GM23248 (cell line): ENCODE measurements at regions not wholly inside any gene's neighbourhood (a gene's known extent, or its start where the extent isn't known, plus 50 kb on each side); places are given as distances from the start of the nearest gene placed in this dataset.

Experiments
- DNase-seq: peaks from one replicate; pipeline ENCODE4 v3.0.0-alpha.2; 2015
- H2AFZ ChIP-seq: fragments of 200-600 bp; sonication (generic); 2 replicates; pipeline ENCODE4 v1.6.1; 2016; ENCODE audit warnings: antibody characterized with exemption
- H3F3A ChIP-seq: fragments of 200-600 bp; sonication (generic); 2 replicates; pipeline ENCODE4 v1.6.1; 2016; ENCODE audit warnings: mild to moderate bottlenecking, antibody characterized with exemption, mixed run types; ENCODE audit not compliant: insufficient read depth
- H3K27ac ChIP-seq: fragments of 200-600 bp; sonication (generic); 2 replicates; pipeline ENCODE4 v1.5.1; 2016; ENCODE audit warnings: mild to moderate bottlenecking
- H3K27me3 ChIP-seq: fragments of 200-600 bp; sonication (generic); replicated peaks from 2 replicates; pipeline ENCODE4 v1.6.1; 2016; ENCODE audit warnings: mild to moderate bottlenecking; ENCODE audit not compliant: insufficient read depth
- H3K36me3 ChIP-seq: fragments of 200-600 bp; sonication (generic); 2 replicates; pipeline ENCODE4 v1.6.1; 2016; ENCODE audit warnings: low read depth, mild to moderate bottlenecking
- H3K4me1 ChIP-seq: fragments of 200-600 bp; sonication (generic); 2 replicates; pipeline ENCODE4 v1.6.1; 2016; ENCODE audit warnings: mild to moderate bottlenecking; ENCODE audit not compliant: insufficient read depth
- H3K4me2 ChIP-seq: fragments of 200-600 bp; sonication (generic); one replicate; pipeline ENCODE4 v1.6.1; 2016; ENCODE audit warnings: mild to moderate bottlenecking; ENCODE audit not compliant: unreplicated experiment
- H3K4me3 ChIP-seq: fragments of 200-600 bp; sonication (generic); 2 replicates; pipeline ENCODE4 v1.5.1; 2016; ENCODE audit warnings: mild to moderate bottlenecking
- H3K79me2 ChIP-seq: fragments of 200-600 bp; sonication (generic); 2 replicates; pipeline ENCODE4 v1.6.1; 2016; ENCODE audit warnings: mild to moderate bottlenecking; ENCODE audit not compliant: insufficient read depth
- H3K9ac ChIP-seq: fragments of 200-600 bp; sonication (generic); 2 replicates; pipeline ENCODE4 v1.6.1; 2016; ENCODE audit warnings: mild to moderate bottlenecking
- H3K9me2 ChIP-seq: fragments of 200-600 bp; sonication (generic); 2 replicates; pipeline ENCODE4 v1.6.1; 2016; ENCODE audit warnings: mixed run types, mild to moderate bottlenecking, moderate library complexity; ENCODE audit not compliant: insufficient read depth
- H3K9me3 ChIP-seq: fragments of 200-600 bp; sonication (generic); one replicate; pipeline ENCODE4 v1.6.1; 2017; ENCODE audit warnings: low read depth
- H4K20me1 ChIP-seq: fragments of 200-600 bp; sonication (generic); 2 replicates; pipeline ENCODE4 v1.6.0; 2016; ENCODE audit not compliant: insufficient read depth
- EZH2 ChIP-seq: fragments of 200-600 bp; sonication (generic); IDR thresholded peaks from 2 replicates; pipeline ENCODE4 v1.6.1; 2018; ENCODE audit warnings: antibody characterized with exemption, mild to moderate bottlenecking; ENCODE audit not compliant: insufficient read depth, poor library complexity, severe bottlenecking
- EZH2phosphoT487 ChIP-seq: fragments of 200-600 bp; sonication (generic); IDR thresholded peaks from 2 replicates; pipeline ENCODE4 v1.6.1; 2018; ENCODE audit warnings: antibody characterized with exemption, moderate library complexity, mild to moderate bottlenecking, low read depth; ENCODE audit not compliant: insufficient read depth
- WGBS, 2 experiments: methylation state at CpG; one replicate each; pipeline ENCODE4 v1.1.6; 2015 to 2017; ENCODE audit warnings: low lambda C conversion rate in 2 of 2, low coverage in 1 of 2; ENCODE audit errors: missing lambda C conversion rate in 2 of 2; 5-methylcytosine and 5-hydroxymethylcytosine counted together
- in situ Hi-C: fragments of 300-500 bp; cut with MboI; formaldehyde crosslinking; loops from 2 replicates; pipeline ENCODE4 v1.15.0; 2020

GRCh38 chr1:30507401-30508174, 215.8 kb downstream of the MATN1 start:
- H3K27me3 ChIP-seq: peaks cover 22% of the 10 kb centered on the region; the same call in 1 of the 2 replicates
- H3K9me2 ChIP-seq: no peaks in the 10 kb centered on the region
- WGBS, 2 experiments: 80 to 86% methylated on average over 11 of the region's 11 CpGs
- no peaks in the 10 kb centered on the region for H3K9me3 ChIP-seq
- H3K4me2 ChIP-seq: no peak overlapping the region
- no peak overlapping the region for H3K4me3 ChIP-seq
- no peaks in the 10 kb centered on the region for H3K79me2 ChIP-seq
- TF ChIP-seq EZH2 (no peak), EZH2phosphoT487 (no peak)
- no peak overlapping the region for H2AFZ ChIP-seq
- no peaks in the 10 kb centered on the region for H3F3A ChIP-seq
- no peak overlapping the region for H3K9ac ChIP-seq
- H4K20me1 ChIP-seq: no peaks in the 10 kb centered on the region
- no peaks in the 10 kb centered on the region for H3K36me3 ChIP-seq
- H3K4me1 ChIP-seq: peaks cover 13% of the 10 kb centered on the region
- no peak for DNase-seq
- no peak overlapping the region for H3K27ac ChIP-seq
- in situ Hi-C loops: no loop called here

DNA sequence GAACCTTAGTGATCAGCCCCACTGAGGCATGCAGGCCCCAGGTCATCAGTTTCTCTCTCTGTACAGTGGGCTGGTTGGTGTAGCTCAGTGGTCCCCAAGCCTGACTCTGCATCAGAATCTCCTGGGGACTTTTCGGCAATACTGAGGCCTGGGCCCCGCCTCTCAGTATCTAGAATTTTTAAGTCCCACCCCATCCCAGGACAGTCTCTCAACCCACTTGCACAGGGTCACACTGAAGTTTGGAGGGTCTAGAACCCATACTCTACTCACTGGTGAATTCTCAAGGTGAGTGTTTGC, 216.4 kb downstream of the MATN1 start:
- H3K4me1 ChIP-seq: peaks cover 6% of the 10 kb centered on the region
- DNase-seq: no peak
- no peaks in the 10 kb centered on the region for H3K9me2 ChIP-seq
- in situ Hi-C loops: no loop called here
- no peak overlapping the region for H3K27ac ChIP-seq
- no peak overlapping the region for H3K4me2 ChIP-seq
- no peak for TF ChIP-seq EZH2phosphoT487
- TF ChIP-seq EZH2: no peak
- H3K36me3 ChIP-seq: no peaks in the 10 kb centered on the region
- no peak overlapping the region for H3K9ac ChIP-seq
- WGBS, 2 experiments: 92 to 100% methylated on average over 2 of the region's 2 CpGs
- H3K9me3 ChIP-seq: no peaks in the 10 kb centered on the region
- no peak overlapping the region for H3K4me3 ChIP-seq
- no peak overlapping the region for H2AFZ ChIP-seq
- no peaks in the 10 kb centered on the region for H3F3A ChIP-seq
- peaks cover 22% of the 10 kb centered on the region; the same call in 1 of the 2 replicates for H3K27me3 ChIP-seq
- no peaks in the 10 kb centered on the region for H3K79me2 ChIP-seq
- no peaks in the 10 kb centered on the region for H4K20me1 ChIP-seq

- DNase-seq: no peak
- in situ Hi-C loops: no loop called here
- no peak for TF ChIP-seq EZH2phosphoT487
- TF ChIP-seq EZH2: no peak
- no peak overlapping the region for H3K9ac ChIP-seq
- peaks cover 22% of the 10 kb centered on the region; the same call in 1 of the 2 replicates for H3K27me3 ChIP-seq
- no peaks in the 10 kb centered on the region for H3K79me2 ChIP-seq
- H3K4me1 ChIP-seq: peaks cover 1% of the 10 kb centered on the region; the same call in 1 of the 2 replicates
- H3K9me3 ChIP-seq: no peaks in the 10 kb centered on the region
- no peaks in the 10 kb centered on the region for H4K20me1 ChIP-seq
- no peak overlapping the region for H3K27ac ChIP-seq
- no peak overlapping the region for H3K4me3 ChIP-seq
- H3K9me2 ChIP-seq: no peaks in the 10 kb centered on the region
- no peaks in the 10 kb centered on the region for H3K36me3 ChIP-seq
- WGBS, 2 experiments: 72 to 75% methylated on average over 8 to 10 of the region's 10 CpGs
- no peak overlapping the region for H3K4me2 ChIP-seq
- H2AFZ ChIP-seq: no peak overlapping the region
- H3F3A ChIP-seq: no peaks in the 10 kb centered on the region
Measured at GRCh38 chr1:30506291-30507015, 216.9 kb downstream of the MATN1 start.

DNA sequence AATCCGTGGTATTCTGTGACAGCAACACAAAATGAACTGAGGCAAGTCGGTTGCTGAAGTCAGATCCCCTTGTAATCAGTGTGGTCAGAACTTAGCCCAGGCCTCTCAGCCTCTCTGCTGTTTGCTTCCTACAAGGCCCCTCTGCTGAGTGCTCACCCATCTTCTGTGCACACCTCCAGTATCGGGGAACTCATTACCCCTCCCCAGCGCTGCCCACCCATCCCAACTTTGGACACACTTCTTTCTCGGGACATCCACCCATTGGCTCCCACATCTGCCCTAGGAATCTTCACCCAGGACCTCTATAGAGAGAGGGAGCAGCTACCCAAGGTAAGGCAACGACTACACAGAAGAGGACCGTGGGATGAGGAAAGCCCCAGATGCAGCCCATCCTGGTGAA, 217.5 kb downstream of the MATN1 start:
- H2AFZ ChIP-seq: no peak overlapping the region
- no peaks in the 10 kb centered on the region for H3K9me2 ChIP-seq
- H3K4me1 ChIP-seq: no peaks in the 10 kb centered on the region
- no peak overlapping the region for H3K27ac ChIP-seq
- H3K36me3 ChIP-seq: no peaks in the 10 kb centered on the region
- WGBS, 2 experiments: 86 to 88% methylated on average over 7 of the region's 7 CpGs
- no peak overlapping the region for H3K4me2 ChIP-seq
- TF ChIP-seq EZH2phosphoT487: no peak
- no peak for TF ChIP-seq EZH2
- no peaks in the 10 kb centered on the region for H4K20me1 ChIP-seq
- no peak for DNase-seq
- no peak overlapping the region for H3K4me3 ChIP-seq
- in situ Hi-C loops: no loop called here
- no peak overlapping the region for H3K9ac ChIP-seq
- no peaks in the 10 kb centered on the region for H3F3A ChIP-seq
- no peaks in the 10 kb centered on the region for H3K79me2 ChIP-seq
- H3K27me3 ChIP-seq: peaks cover 22% of the 10 kb centered on the region; the same call in 1 of the 2 replicates
- no peaks in the 10 kb centered on the region for H3K9me3 ChIP-seq
